Tibial nerve (tissue), 4 donors: ENCODE measurements at regions not wholly inside any gene's neighbourhood (a gene's known extent, or its start where the extent isn't known, plus 50 kb on each side); places are given as distances from the start of the nearest gene placed in this dataset.
"Not testable (repeated sequence)": the region's sequence is repeated elsewhere in the genome, so short reads cannot be mapped to it uniquely, and the experiment has no call there.

Experiments
- DNase-seq, 2 donors: peaks; one replicate each; pipeline ENCODE4 v3.0.0-alpha.2; 2019; ENCODE audit warnings: low spot score in 2 of 2
- H3K27ac ChIP-seq, 4 donors: fragments of 200-600 bp; sonication (generic) in 3 of 4; one replicate each; pipeline ENCODE4 v1.5.1; 2017 to 2019; ENCODE audit warnings: mild to moderate bottlenecking in 1 of 4
- H3K27me3 ChIP-seq, 2 donors: fragments of 200-600 bp; sonication (generic) in 1 of 2; one replicate each; pipeline versions ENCODE4 v1.5.1 to v1.6.0; 2017 to 2019
- H3K36me3 ChIP-seq, 3 donors: fragments of 200-600 bp; sonication (generic); one replicate each; pipeline ENCODE4 v1.5.1; 2018 to 2019
- H3K4me1 ChIP-seq, 4 donors: fragments of 200-600 bp; sonication (generic) in 3 of 4; one replicate each; pipeline ENCODE4 v1.5.1; 2017 to 2019
- H3K4me3 ChIP-seq, 4 donors: fragments of 200-600 bp; sonication (generic) in 3 of 4; one replicate each; pipeline ENCODE4 v1.5.1; 2017 to 2019; ENCODE audit warnings: mild to moderate bottlenecking in 1 of 4, moderate library complexity in 1 of 4
- H3K9me3 ChIP-seq, 4 donors: fragments of 200-600 bp; sonication (generic) in 3 of 4; one replicate each; pipeline ENCODE4 v1.5.1; 2017 to 2019
- CTCF ChIP-seq, 5 experiments: fragments of 200-600 bp in 3 of 5; fragments of 450-650 bp in 2 of 5; sonication (generic) in 3 of 5; IDR thresholded peaks; one replicate each; pipeline ENCODE4 v1.5.1; 2016 to 2019; ENCODE audit warnings: antibody characterized with exemption in 5 of 5, mild to moderate bottlenecking in 3 of 5, moderate library complexity in 2 of 5
- EP300 ChIP-seq, 2 donors: sonication (generic); formaldehyde crosslinking; IDR thresholded peaks; one replicate each; pipeline ENCODE4 v1.6.1; 2017; ENCODE audit warnings: antibody characterized with exemption in 2 of 2, mild to moderate bottlenecking in 1 of 2
- POLR2A ChIP-seq, 2 donors: fragments of 450-650 bp; IDR thresholded peaks; one replicate each; pipeline ENCODE4 v1.6.1; 2017; ENCODE audit warnings: antibody characterized with exemption in 2 of 2, mild to moderate bottlenecking in 2 of 2, moderate library complexity in 2 of 2
- WGBS, 2 donors: methylation state at CpG; one replicate each; pipeline ENCODE4 v1.1.5; 2018; 5-methylcytosine and 5-hydroxymethylcytosine counted together

GRCh38 chr5:39691136-39691535, 266.4 kb upstream of the DAB2 start:
- Histone ChIP-seq H3K4me1 (no peaks in the 10 kb centered on the region), H3K9me3 (peaks cover 0 to 13% (median 0%) of the 10 kb centered on the region in 4 donors), H3K27me3 (no peaks in the 10 kb centered on the region), H3K4me3 (no peak overlapping the region), H3K27ac (no peak overlapping the region), H3K36me3 (no peaks in the 10 kb centered on the region)
- 92% methylated on average over 1 of the region's 1 CpG for WGBS, 2 donors
- DNase-seq, result no peak
- TF ChIP-seq POLR2A (IDR thresholded peaks at IDR 0.05) (no peak), CTCF (IDR thresholded peaks at IDR 0.05) (no peak), EP300 (IDR thresholded peaks at IDR 0.05) (no peak)

GRCh38 chr5:39689919-39690318, 265.1 kb upstream of the DAB2 start:
- no peak overlapping the region for H3K4me3 ChIP-seq
- DNase-seq, result no peak
- no peaks in the 10 kb centered on the region for H3K27me3 ChIP-seq
- no peaks in the 10 kb centered on the region for H3K4me1 ChIP-seq
- no peak for TF ChIP-seq CTCF (IDR thresholded peaks at IDR 0.05)
- TF ChIP-seq POLR2A (IDR thresholded peaks at IDR 0.05), result no peak
- no peak for TF ChIP-seq EP300 (IDR thresholded peaks at IDR 0.05)
- H3K27ac ChIP-seq, result no peak overlapping the region
- no peaks in the 10 kb centered on the region for H3K36me3 ChIP-seq
- peaks cover 0 to 13% (median 0%) of the 10 kb centered on the region in 4 donors for H3K9me3 ChIP-seq

- not testable (repeated sequence) for DNase-seq, H3K27ac ChIP-seq, H3K36me3 ChIP-seq, H3K27me3 ChIP-seq, H3K4me3 ChIP-seq, H3K4me1 ChIP-seq
- 96 to 97% methylated on average over 5 to 8 of the region's 8 CpGs for WGBS, 2 donors
- H3K9me3 ChIP-seq, result peaks cover 0 to 16% (median 0%) of the 10 kb centered on the region in 4 donors
Observed at GRCh38 chr5:39687924-39688323, 263.1 kb upstream of the DAB2 start.

GRCh38 chr5:39680213-39680612, 255.4 kb upstream of the DAB2 start:
- 74 to 79% methylated on average over 1 of the region's 1 CpG for WGBS, 2 donors
- Histone ChIP-seq H3K4me3 (no peak overlapping the region), H3K27me3 (no peaks in the 10 kb centered on the region), H3K4me1 (no peaks in the 10 kb centered on the region), H3K27ac (no peak overlapping the region), H3K36me3 (no peaks in the 10 kb centered on the region), H3K9me3 (peaks cover 0 to 3% (median 0%) of the 10 kb centered on the region in 4 donors)
- DNase-seq, result no peak
- TF ChIP-seq CTCF (IDR thresholded peaks at IDR 0.05), result no peak
- TF ChIP-seq POLR2A (IDR thresholded peaks at IDR 0.05), result no peak
- TF ChIP-seq EP300 (IDR thresholded peaks at IDR 0.05), result no peak

- Histone ChIP-seq H3K27ac (no peak overlapping the region), H3K36me3 (no peaks in the 10 kb centered on the region), H3K27me3 (no peaks in the 10 kb centered on the region), H3K4me1 (no peaks in the 10 kb centered on the region), H3K4me3 (no peak overlapping the region), H3K9me3 (peaks cover 0 to 2% (median 0%) of the 10 kb centered on the region in 4 donors)
- WGBS, 2 donors, result 86 to 100% methylated on average over 1 of the region's 1 CpG
- no peak for TF ChIP-seq POLR2A (IDR thresholded peaks at IDR 0.05)
- no peak for TF ChIP-seq EP300 (IDR thresholded peaks at IDR 0.05)
- TF ChIP-seq CTCF (IDR thresholded peaks at IDR 0.05), result no peak
- no peak for DNase-seq
Observed at GRCh38 chr5:39678534-39678933, 253.8 kb upstream of the DAB2 start.

- Histone ChIP-seq H3K4me1 (no peaks in the 10 kb centered on the region), H3K27me3 (no peaks in the 10 kb centered on the region), H3K9me3 (no peaks in the 10 kb centered on the region), H3K4me3 (no peak overlapping the region), H3K27ac (no peak overlapping the region), H3K36me3 (no peaks in the 10 kb centered on the region)
- 46% methylated on average over 2 of the region's 2 CpGs for WGBS, 2 donors
- TF ChIP-seq POLR2A (IDR thresholded peaks at IDR 0.05) (no peak), EP300 (IDR thresholded peaks at IDR 0.05) (no peak), CTCF (IDR thresholded peaks at IDR 0.05) (no peak)
- no peak for DNase-seq
Observed at GRCh38 chr5:39675676-39676075, 250.9 kb upstream of the DAB2 start.
